A673 (cell line): ENCODE measurements at regions not wholly inside any gene's neighbourhood (a gene's known extent, or its start where the extent isn't known, plus 50 kb on each side); places are given as distances from the start of the nearest gene placed in this dataset.
A peak's percentile ranks its signal among the peaks of the same experiment; 100 is the strongest.

Experiments used
- BruUV-seq: library from RNA; stranded (reverse); fragments of 400-500 nt; replicated peaks from 2 replicates; lab custom pipeline; 2021; lab: Mats Ljungman, UMichigan
- CTCF ChIA-PET: fragments of 300-600 bp; sonication (Branson Sonifier 250); formaldehyde crosslinking; loops from one replicate; lab custom pipeline; 2022; ENCODE audit warnings: antibody characterized with exemption; lab: Charles Lee
- POLR2A ChIA-PET: fragments of 300-600 bp; sonication (Branson Sonifier 250); formaldehyde crosslinking; loops from one replicate; lab custom pipeline; 2022; ENCODE audit warnings: antibody characterized with exemption; ENCODE audit not compliant: low non-redundant PET; lab: Charles Lee
- DNase-seq: peaks from one replicate; pipeline ENCODE4 v3.0.0-alpha.2; 2015; ENCODE audit warnings: low spot score
- H3K27ac ChIP-seq: fragments of 200-600 bp; sonication (generic); 2 replicates; pipeline ENCODE4 v1.5.1; 2016; ENCODE audit warnings: mixed run types, low read depth, mild to moderate bottlenecking, mixed read lengths, antibody characterized with exemption, low read length; ENCODE audit not compliant: poor library complexity, severe bottlenecking
- H3K27me3 ChIP-seq: fragments of 200-600 bp; sonication (generic); replicated peaks from 2 replicates; pipeline ENCODE4 v1.6.1; 2017; ENCODE audit warnings: mixed run types, low read depth, mild to moderate bottlenecking, mixed read lengths, antibody characterized with exemption, low read length; ENCODE audit not compliant: insufficient read depth, poor library complexity
- H3K36me3 ChIP-seq: fragments of 200-600 bp; sonication (generic); 2 replicates; pipeline ENCODE4 v1.6.1; 2016; ENCODE audit warnings: mixed run types, mild to moderate bottlenecking, mixed read lengths, antibody characterized with exemption, low read length; ENCODE audit not compliant: insufficient read depth, poor library complexity, severe bottlenecking
- H3K4me1 ChIP-seq: fragments of 200-600 bp; sonication (generic); 2 replicates; pipeline ENCODE4 v1.6.1; 2017; ENCODE audit warnings: mixed run types, mild to moderate bottlenecking, mixed read lengths, antibody characterized with exemption, low read length; ENCODE audit not compliant: insufficient read depth, poor library complexity, severe bottlenecking
- H3K4me3 ChIP-seq: fragments of 200-600 bp; sonication (generic); 2 replicates; pipeline ENCODE4 v1.5.1; 2016; ENCODE audit warnings: low read depth, mixed run types, mild to moderate bottlenecking, mixed read lengths, low read length; ENCODE audit not compliant: poor library complexity, severe bottlenecking
- H3K9me3 ChIP-seq: fragments of 200-600 bp; sonication (generic); 2 replicates; pipeline ENCODE4 v1.6.1; 2016; ENCODE audit warnings: mixed run types, low read depth, mild to moderate bottlenecking, mixed read lengths, antibody characterized with exemption, low read length; ENCODE audit not compliant: poor library complexity, severe bottlenecking
- CTCF ChIP-seq: fragments of 300-800, 200-600 bp; sonication (generic); conservative IDR thresholded peaks from 2 replicates; pipeline ENCODE4 v1.5.1; 2017; ENCODE audit warnings: low read depth, mild to moderate bottlenecking, antibody characterized with exemption, low read length, moderate library complexity, mixed read lengths
- EZH2 ChIP-seq: fragments of 200-600 bp; sonication (generic); IDR thresholded peaks from 2 replicates; pipeline ENCODE4 v1.6.1; 2017; ENCODE audit warnings: borderline replicate concordance, low read depth, mild to moderate bottlenecking, mixed read lengths, antibody characterized with exemption, low read length; ENCODE audit not compliant: poor library complexity, severe bottlenecking
- intact Hi-C: fragments of 100-400 bp; cut with micrococcal nuclease; formaldehyde crosslinking; loops from one replicate; pipeline ENCODE4 v1.10.0; 2022; ENCODE audit not compliant: unreplicated experiment

- no peak overlapping the region for H3K4me3 ChIP-seq
- CTCF ChIA-PET = no interaction called here
- H3K4me1 ChIP-seq = peaks cover 35% of the 10 kb centered on the region
- no peak for DNase-seq
- BruUV-seq = no TSS peak
- H3K9me3 ChIP-seq = no peaks in the 10 kb centered on the region
- intact Hi-C loops = no loop called here
- H3K27me3 ChIP-seq = no peaks in the 10 kb centered on the region
- no peaks in the 10 kb centered on the region for H3K36me3 ChIP-seq
- H3K27ac ChIP-seq = no peak overlapping the region
- POLR2A ChIA-PET = interaction anchor here (0.7 kb wide), 1 partner anchor 10 kb away, joined by 3 read pairs; no protein-coding TSS in a partner anchor
- TF ChIP-seq CTCF (no peak), EZH2 (no peak)
Observed at GRCh38 chr6:168249746-168250145, 69.8 kb downstream of the DACT2 start.

GRCh38 chr6:168248148-168248620, 71.4 kb downstream of the DACT2 start:
- no peaks in the 10 kb centered on the region for H3K36me3 ChIP-seq
- intact Hi-C loops = no loop called here
- peak overlapping the region; percentile 62 for H3K27ac ChIP-seq
- H3K9me3 ChIP-seq = no peaks in the 10 kb centered on the region
- DNase-seq = no peak
- POLR2A ChIA-PET = no interaction called here
- no peak overlapping the region for H3K4me3 ChIP-seq
- TF ChIP-seq CTCF (no peak), EZH2 (no peak)
- H3K27me3 ChIP-seq = no peaks in the 10 kb centered on the region
- peaks cover 26% of the 10 kb centered on the region for H3K4me1 ChIP-seq
- CTCF ChIA-PET = no interaction called here
- no TSS peak for BruUV-seq

DNA sequence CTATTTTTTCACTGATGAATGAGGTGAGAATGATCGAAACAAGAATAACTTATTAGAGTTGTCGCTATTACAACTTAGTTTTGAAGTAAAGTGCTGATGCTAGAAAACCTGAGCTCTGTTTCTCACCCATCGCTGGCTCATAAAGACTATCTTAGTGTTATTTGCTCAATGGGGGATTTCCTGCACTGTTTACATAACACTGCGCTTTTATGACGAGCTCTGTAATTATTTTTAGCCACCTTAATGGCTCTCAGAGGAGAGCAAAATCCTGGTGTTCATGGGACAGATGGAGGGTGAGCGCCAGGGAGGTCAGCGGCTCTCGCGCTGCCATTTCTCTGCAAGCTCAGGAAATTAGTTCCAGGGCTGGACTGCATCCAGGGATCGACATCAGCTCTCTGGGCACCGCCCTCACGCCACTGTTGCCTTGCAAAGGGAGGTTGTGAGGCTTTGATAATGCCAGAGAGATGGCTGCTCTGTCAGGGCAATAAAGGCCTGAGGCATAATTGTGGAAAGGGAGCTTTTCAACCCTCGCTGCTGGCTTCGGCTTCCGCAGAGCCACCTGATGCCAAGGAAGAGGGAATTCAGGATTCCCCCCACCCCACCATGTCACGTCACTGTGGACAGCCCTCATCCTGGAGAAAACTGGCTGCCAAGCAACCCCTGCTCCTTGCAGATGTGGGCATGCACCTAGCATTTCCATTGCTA, 72.0 kb downstream of the DACT2 start:
- Histone ChIP-seq H3K4me1 (peaks cover 25% of the 10 kb centered on the region), H3K9me3 (no peaks in the 10 kb centered on the region), H3K27ac (peak overlapping the region; percentile 62), H3K36me3 (no peaks in the 10 kb centered on the region), H3K4me3 (peak overlapping the region; percentile 6), H3K27me3 (no peaks in the 10 kb centered on the region)
- intact Hi-C loops = loop anchor here (2.0 kb wide), 1 partner anchor 53 kb away; no protein-coding TSS in a partner anchor
- TF ChIP-seq CTCF = no peak
- TF ChIP-seq EZH2 = no peak
- DNase-seq = peak; percentile 86
- CTCF ChIA-PET = no interaction called here
- no TSS peak for BruUV-seq
- POLR2A ChIA-PET = no interaction called here
